ENCODE measurements at regions not wholly inside any gene's neighbourhood (a gene's known extent, or its start where the extent isn't known, plus 50 kb on each side); places are given as distances from the start of the nearest gene placed in this dataset.

DNA sequence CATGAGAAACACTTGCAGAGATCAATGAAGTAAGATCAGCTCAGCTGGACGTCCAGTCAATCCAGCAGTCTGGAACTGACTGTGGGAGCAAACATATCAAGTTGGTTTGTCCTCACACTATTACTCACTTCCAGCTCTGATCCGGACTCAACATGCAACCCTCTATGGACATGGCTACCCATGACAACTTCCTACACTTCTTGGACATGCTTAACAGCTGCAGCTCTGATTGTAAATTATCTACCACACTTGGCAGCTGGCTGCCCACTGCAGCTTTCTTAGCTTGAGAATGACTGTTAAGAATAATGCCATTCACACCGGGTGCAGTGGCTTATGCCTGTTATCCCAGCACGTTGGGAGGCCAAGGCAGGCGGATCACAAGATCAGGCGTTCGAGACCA is 429.8 kb downstream of the EPHA4 start:
- no peak overlapping the region for H3K4me3 ChIP-seq (ENCODE audit: low read depth, low read length)
- DNase-seq (ENCODE audit: low read depth): no peak
- TF ChIP-seq, protein P1, sequence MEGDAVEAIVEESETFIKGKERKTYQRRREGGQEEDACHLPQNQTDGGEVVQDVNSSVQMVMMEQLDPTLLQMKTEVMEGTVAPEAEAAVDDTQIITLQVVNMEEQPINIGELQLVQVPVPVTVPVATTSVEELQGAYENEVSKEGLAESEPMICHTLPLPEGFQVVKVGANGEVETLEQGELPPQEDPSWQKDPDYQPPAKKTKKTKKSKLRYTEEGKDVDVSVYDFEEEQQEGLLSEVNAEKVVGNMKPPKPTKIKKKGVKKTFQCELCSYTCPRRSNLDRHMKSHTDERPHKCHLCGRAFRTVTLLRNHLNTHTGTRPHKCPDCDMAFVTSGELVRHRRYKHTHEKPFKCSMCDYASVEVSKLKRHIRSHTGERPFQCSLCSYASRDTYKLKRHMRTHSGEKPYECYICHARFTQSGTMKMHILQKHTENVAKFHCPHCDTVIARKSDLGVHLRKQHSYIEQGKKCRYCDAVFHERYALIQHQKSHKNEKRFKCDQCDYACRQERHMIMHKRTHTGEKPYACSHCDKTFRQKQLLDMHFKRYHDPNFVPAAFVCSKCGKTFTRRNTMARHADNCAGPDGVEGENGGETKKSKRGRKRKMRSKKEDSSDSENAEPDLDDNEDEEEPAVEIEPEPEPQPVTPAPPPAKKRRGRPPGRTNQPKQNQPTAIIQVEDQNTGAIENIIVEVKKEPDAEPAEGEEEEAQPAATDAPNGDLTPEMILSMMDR (IDR thresholded peaks at IDR 0.05; ENCODE audit: control insufficient read depth, extremely low read depth, insufficient read depth): no peak

DNA sequence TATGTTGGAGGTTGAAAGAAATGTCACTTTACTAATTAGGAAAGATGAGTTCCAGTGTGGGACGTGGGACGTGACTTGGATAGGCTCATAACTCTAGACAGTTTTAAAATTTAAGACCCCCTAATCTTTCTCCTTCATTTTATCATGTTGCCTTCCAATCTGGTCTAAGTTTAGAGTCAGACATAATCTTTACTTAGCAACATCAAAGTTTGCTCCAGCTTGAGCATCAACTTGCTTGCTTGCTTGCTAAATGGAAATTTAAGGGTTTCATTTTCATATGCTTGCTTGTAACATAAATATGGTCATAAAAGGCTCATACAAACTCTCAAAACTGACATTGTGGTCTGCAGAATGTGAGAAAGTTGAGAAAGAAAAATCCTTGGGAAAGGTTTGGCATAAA is 428.9 kb downstream of the EPHA4 start:
- TF ChIP-seq, protein P1 (IDR thresholded peaks at IDR 0.05; ENCODE audit: control insufficient read depth, extremely low read depth, insufficient read depth): no peak
- DNase-seq (ENCODE audit: low read depth): no peak
- H3K4me3 ChIP-seq (ENCODE audit: low read depth, low read length): no peak overlapping the region

DNA sequence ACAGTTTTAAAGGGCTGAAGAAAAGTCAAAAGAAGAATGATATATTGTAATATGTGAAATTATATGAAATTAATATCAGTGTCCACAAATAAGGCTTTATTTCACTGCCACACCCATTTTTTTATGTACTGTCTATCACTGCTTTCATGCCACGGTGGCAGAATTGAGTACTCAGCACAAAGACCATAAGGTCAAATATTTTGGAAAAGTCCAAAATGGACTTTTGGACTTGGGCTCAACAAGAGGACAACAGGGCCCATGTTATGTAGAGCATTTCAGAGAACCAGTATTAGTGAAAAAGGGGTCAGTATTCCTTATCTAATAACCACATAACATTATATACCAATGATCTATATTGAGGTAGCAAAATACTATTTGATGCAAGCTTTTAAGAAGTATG is 427.2 kb downstream of the EPHA4 start:
- no peak overlapping the region for H3K4me3 ChIP-seq (ENCODE audit: low read depth, low read length)
- DNase-seq (ENCODE audit: low read depth): no peak
- TF ChIP-seq, protein P1 (IDR thresholded peaks at IDR 0.05; ENCODE audit: control insufficient read depth, extremely low read depth, insufficient read depth): no peak

DNA sequence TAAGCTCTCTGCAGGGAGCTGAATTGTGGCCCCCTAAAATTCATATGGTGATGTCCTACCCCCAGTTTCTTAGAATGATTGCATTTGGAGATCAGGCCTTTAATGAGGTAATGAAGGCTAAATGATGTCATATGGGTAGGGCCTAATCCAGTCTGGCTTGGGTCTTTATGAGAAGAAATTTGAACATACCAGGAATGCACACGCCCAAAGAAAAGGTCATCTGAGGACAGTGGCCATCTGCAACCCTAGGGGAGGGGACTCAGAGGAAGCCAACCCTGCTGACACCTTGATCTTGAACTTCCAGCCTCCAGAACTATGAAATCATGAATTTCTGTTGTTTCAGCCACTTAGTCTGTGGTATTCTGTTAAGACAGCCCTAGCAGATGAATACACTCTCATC is 426.7 kb downstream of the EPHA4 start:
- DNase-seq (ENCODE audit: low read depth): no peak
- TF ChIP-seq, protein P1 (IDR thresholded peaks at IDR 0.05; ENCODE audit: control insufficient read depth, extremely low read depth, insufficient read depth): no peak
- no peak overlapping the region for H3K4me3 ChIP-seq (ENCODE audit: low read depth, low read length)

DNA sequence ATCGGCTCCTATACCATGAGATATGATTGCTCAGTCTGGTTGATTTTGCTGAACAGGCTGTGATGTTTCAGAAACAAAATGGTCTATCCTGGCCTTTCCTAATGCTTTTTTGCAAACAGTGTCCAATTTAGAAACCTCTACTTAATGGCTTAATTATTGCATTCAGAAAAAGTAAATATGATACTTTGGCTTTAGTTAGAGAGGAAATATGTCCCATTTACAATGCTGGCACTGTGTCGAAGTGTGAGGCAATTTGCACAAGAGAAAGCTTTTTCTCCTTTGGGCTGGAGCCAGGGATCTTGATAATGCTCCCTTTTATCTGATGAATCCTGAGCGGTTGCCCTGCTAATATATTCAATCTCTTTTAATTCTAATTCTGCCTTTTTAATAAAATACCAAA is 418.9 kb downstream of the EPHA4 start:
- no peak overlapping the region for H3K4me3 ChIP-seq (ENCODE audit: low read depth, low read length)
- no peak for DNase-seq (ENCODE audit: low read depth)
- TF ChIP-seq, protein P1 (IDR thresholded peaks at IDR 0.05; ENCODE audit: control insufficient read depth, extremely low read depth, insufficient read depth): no peak

DNA sequence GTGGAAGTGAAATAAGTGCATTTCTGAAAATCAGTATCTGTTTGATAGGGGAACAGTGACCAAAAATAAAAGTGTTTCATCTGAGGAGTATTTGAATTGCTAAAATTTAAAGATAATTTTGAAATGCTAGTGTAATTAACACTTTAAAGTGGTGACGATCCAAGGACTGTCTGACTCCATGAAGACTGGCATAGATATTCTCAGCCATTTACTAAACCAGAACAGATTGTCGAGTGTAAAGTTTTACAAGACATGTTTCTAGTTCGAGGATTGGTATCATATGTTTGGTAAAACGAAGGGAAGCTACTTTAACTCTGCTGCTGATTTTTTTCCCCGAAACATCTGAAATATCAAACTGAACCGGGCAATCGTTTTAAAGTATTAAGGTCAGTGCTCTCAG is 417.9 kb downstream of the EPHA4 start:
- no peak for DNase-seq (ENCODE audit: low read depth)
- TF ChIP-seq, protein P1 (IDR thresholded peaks at IDR 0.05; ENCODE audit: control insufficient read depth, extremely low read depth, insufficient read depth): no peak
- H3K4me3 ChIP-seq (ENCODE audit: low read depth, low read length): no peak overlapping the region

DNA sequence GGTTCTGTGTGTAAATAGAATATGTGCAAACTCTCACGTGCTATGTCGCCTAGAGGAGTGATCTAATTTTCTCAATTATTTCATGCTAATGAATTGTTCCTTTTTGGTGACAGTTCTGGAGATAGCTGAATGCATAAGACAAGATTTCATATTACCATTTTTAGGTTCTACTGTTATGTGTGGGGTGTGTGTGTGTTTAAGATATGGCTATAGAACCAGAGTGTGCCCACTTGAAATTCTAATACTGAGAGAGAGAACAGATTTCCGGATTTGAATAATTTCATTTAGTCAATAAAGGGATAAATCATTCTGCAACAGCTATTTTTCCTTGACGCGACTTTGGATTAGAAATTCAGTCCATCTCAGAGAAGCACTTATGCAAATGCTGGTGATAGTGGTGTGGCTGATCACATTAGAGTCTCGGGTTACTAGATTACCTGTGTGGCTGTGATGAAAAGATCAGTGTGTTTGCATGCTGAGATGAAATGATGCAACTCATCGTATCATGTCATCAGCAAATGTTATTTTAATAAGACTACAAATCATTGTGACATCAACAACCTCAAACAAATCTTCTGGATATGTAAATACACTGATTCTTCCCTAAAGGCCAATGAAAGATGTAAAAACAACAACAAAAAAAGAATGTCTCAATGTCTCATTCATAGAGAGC is 415.9 kb downstream of the EPHA4 start:
- no peak for DNase-seq (ENCODE audit: low read depth)
- no peak overlapping the region for H3K4me3 ChIP-seq (ENCODE audit: low read depth, low read length)
- TF ChIP-seq, protein P1 (IDR thresholded peaks at IDR 0.05; ENCODE audit: control insufficient read depth, extremely low read depth, insufficient read depth): no peak

Data from LNCaP clone FGC (cell line).